ENCODE measurements at regions not wholly inside any gene's neighbourhood (a gene's known extent, or its start where the extent isn't known, plus 50 kb on each side); places are given as distances from the start of the nearest gene placed in this dataset.

DNA sequence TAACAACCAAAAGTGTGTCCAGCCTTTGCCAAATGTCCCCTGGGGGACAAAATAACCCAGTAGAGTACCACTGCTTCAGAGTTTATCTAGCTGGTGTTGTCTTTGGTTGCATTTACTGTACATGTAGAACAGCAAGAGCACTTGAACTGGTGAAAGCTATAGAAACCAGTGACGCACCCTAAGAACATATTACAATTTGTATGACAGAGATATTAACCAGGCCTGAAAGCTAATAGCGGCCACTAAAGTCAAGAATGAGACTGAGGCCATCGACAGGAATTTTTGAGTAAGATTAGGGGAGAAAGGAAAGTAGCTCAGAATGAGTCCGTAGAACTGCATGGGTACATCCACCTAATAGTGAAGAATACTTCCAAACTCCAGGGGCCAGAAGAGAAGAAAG lies 236.2 kb downstream of the MTERF1 start:
- DNase-seq (ENCODE audit: low spot score in 2 of 2): no peak

DNA sequence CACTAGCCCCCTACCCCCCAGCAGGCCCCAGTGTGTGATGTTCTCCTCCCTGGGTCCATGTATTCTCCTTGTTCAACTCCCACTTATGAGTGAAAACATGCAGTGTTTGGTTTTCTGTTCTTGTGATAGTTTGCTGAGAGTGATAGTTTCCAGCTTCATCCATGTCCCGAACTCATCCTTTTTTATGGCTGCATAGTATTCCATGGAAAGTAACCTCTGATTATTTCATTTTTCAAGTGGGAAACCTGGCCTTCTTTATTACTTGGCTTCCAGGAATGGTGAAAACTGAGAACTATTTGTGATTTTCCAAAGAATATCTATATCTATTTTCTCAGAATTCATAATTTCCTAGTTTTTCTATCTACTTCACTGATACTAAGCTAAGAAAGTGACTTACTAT lies 235.0 kb downstream of the MTERF1 start:
- H3K4me1 ChIP-seq: no peaks in the 10 kb centered on the region
- WGBS: 92% methylated on average over 1 of the region's 1 CpG
- H3K9me3 ChIP-seq: no peaks in the 10 kb centered on the region
- no peak overlapping the region for H3K4me3 ChIP-seq
- no peaks in the 10 kb centered on the region for H3K27me3 ChIP-seq
- DNase-seq (ENCODE audit: low spot score in 2 of 2): no peak
- H3K36me3 ChIP-seq: no peaks in the 10 kb centered on the region
- no peak overlapping the region for H3K27ac ChIP-seq
- TF ChIP-seq, protein P1, sequence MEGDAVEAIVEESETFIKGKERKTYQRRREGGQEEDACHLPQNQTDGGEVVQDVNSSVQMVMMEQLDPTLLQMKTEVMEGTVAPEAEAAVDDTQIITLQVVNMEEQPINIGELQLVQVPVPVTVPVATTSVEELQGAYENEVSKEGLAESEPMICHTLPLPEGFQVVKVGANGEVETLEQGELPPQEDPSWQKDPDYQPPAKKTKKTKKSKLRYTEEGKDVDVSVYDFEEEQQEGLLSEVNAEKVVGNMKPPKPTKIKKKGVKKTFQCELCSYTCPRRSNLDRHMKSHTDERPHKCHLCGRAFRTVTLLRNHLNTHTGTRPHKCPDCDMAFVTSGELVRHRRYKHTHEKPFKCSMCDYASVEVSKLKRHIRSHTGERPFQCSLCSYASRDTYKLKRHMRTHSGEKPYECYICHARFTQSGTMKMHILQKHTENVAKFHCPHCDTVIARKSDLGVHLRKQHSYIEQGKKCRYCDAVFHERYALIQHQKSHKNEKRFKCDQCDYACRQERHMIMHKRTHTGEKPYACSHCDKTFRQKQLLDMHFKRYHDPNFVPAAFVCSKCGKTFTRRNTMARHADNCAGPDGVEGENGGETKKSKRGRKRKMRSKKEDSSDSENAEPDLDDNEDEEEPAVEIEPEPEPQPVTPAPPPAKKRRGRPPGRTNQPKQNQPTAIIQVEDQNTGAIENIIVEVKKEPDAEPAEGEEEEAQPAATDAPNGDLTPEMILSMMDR (IDR thresholded peaks at IDR 0.05): no peak
- TF ChIP-seq POLR2A (IDR thresholded peaks at IDR 0.05) (no peak), POLR2AphosphoS5 (IDR thresholded peaks at IDR 0.05) (no peak), EP300 (IDR thresholded peaks at IDR 0.05) (no peak)

More for the DNA sequence above, 236.2 kb downstream of the MTERF1 start:
- no peaks in the 10 kb centered on the region for H3K27me3 ChIP-seq
- 96% methylated on average over 4 of the region's 4 CpGs for WGBS
- TF ChIP-seq POLR2AphosphoS5 (IDR thresholded peaks at IDR 0.05): no peak
- TF ChIP-seq, protein P1 (IDR thresholded peaks at IDR 0.05): no peak
- no peak for TF ChIP-seq POLR2A (IDR thresholded peaks at IDR 0.05)
- TF ChIP-seq EP300 (IDR thresholded peaks at IDR 0.05): no peak
- no peak overlapping the region for H3K4me3 ChIP-seq
- H3K4me1 ChIP-seq: no peaks in the 10 kb centered on the region
- H3K36me3 ChIP-seq: no peaks in the 10 kb centered on the region
- H3K9me3 ChIP-seq: no peaks in the 10 kb centered on the region
- H3K27ac ChIP-seq: no peak overlapping the region

DNA sequence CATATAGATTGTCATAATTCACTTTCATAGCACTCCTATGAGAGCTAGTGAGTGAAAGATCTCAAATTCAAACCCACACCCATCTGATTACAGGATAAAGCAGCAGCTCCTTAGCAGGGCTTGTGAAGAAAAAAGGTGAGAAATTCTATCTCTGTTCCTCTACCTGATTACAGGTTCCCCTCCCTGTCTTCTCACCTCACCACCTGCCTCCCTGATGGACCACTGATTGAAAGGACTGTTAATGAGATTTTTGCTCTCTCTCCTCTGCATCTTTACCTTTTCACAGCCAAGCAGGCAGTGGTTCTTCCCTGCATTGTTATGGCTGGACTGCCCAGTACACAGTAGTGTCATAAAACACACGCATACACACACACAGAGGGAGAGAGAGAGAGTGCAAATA lies 228.5 kb downstream of the MTERF1 start:
- Histone ChIP-seq H3K4me3 (no peak overlapping the region), H3K9me3 (no peaks in the 10 kb centered on the region), H3K4me1 (peaks cover 9% of the 10 kb centered on the region), H3K27me3 (no peaks in the 10 kb centered on the region), H3K27ac (no peak overlapping the region), H3K36me3 (no peaks in the 10 kb centered on the region)
- no peak for DNase-seq (ENCODE audit: low spot score in 2 of 2)
- WGBS: 88% methylated on average over 1 of the region's 1 CpG
- TF ChIP-seq, protein P1 (IDR thresholded peaks at IDR 0.05): no peak
- no peak for TF ChIP-seq POLR2A (IDR thresholded peaks at IDR 0.05)
- TF ChIP-seq POLR2AphosphoS5 (IDR thresholded peaks at IDR 0.05): no peak
- TF ChIP-seq EP300 (IDR thresholded peaks at IDR 0.05): no peak

DNA sequence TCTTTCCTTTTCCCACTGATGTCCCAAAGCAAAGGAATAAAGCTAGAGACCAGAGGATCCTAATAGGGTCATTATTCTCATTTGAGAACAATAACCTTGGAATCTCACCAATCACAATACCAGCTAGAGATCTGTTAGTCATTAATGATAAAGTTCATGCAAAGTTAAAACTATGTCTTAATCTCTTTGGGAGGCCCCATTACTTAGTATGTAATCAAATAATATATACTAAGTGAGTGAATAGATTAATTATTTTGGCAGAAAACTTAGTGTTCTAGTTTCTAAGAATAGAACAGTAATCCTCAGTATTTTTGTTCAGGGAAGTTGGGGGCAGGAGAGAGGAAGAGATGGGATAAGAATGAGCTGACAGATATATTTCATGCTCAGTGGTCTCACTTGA lies 227.2 kb downstream of the MTERF1 start:
- H3K36me3 ChIP-seq: no peaks in the 10 kb centered on the region
- TF ChIP-seq POLR2A (IDR thresholded peaks at IDR 0.05): no peak
- TF ChIP-seq POLR2AphosphoS5 (IDR thresholded peaks at IDR 0.05): no peak
- no peak for TF ChIP-seq EP300 (IDR thresholded peaks at IDR 0.05)
- TF ChIP-seq, protein P1 (IDR thresholded peaks at IDR 0.05): no peak

DNA sequence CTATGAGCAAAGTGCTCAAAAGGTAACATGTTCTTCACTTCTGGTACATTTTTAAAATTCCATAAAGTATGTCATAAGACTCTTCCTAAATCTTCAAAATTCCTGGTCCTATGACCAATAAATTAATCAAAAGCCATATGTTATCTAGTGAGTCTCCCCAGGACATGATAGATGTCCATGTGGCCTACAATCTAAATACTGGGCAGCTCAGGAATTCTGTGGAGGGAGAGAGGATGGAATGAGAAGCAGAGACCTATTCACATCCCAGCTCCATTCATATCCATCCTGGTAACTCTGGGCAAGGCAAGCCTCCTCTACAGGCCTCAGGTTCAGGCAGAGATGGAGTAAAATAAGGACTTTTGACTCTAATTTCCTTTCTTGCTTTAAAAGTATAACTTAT lies 224.8 kb downstream of the MTERF1 start:
- Histone ChIP-seq H3K4me1 (peaks cover 11% of the 10 kb centered on the region), H3K36me3 (no peaks in the 10 kb centered on the region), H3K9me3 (no peaks in the 10 kb centered on the region), H3K27ac (no peak overlapping the region), H3K4me3 (no peak overlapping the region), H3K27me3 (no peaks in the 10 kb centered on the region)
- no peak for TF ChIP-seq POLR2A (IDR thresholded peaks at IDR 0.05)
- no peak for TF ChIP-seq POLR2AphosphoS5 (IDR thresholded peaks at IDR 0.05)
- no peak for TF ChIP-seq EP300 (IDR thresholded peaks at IDR 0.05)
- TF ChIP-seq, protein P1 (IDR thresholded peaks at IDR 0.05): no peak
- no peak for DNase-seq (ENCODE audit: low spot score in 2 of 2)

More for the DNA sequence above, 227.2 kb downstream of the MTERF1 start:
- Histone ChIP-seq H3K4me1 (peaks cover 11% of the 10 kb centered on the region), H3K9me3 (no peaks in the 10 kb centered on the region), H3K27ac (no peak overlapping the region), H3K4me3 (no peak overlapping the region), H3K27me3 (no peaks in the 10 kb centered on the region)
- no peak for DNase-seq (ENCODE audit: low spot score in 2 of 2)

Data from suprapubic skin (tissue), 4 donors.